ENCODE measurements at regions not wholly inside any gene's neighbourhood (a gene's known extent, or its start where the extent isn't known, plus 50 kb on each side); places are given as distances from the start of the nearest gene placed in this dataset.

DNA sequence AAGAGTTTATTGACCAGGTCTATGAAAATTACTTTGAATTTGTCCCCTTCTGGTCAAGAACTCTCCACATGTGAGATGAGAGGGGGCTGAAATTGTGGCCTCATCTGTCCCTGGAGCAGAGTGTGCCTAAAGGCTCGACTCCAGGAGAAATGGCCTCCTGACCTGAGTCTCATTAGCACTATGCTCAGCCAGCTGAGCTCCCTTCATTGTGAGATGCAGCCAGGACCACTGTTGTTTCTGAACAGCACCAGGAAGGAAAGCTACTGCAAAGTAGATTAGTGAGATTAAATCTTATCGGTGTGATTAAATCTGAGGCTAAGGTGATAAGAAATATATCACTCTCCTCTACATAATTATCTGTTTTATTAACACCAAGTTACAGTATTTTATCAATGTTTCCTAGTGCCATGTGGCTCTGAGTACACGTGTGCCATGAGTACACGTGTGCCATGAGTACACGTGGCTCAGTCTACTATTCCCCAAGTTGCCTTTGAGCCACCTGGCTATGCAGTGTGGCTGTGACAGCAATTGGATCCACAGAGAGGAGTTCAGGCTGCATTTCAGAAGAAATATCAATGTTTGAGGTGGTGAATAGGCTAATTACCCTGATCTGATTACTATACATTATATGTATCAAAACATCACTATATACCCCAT lies 126.9 kb downstream of the IPMK start:
- H3K27ac Mint-ChIP-seq, result no peak overlapping the region
- POLR2A ChIA-PET, result no interaction called here
- no peak overlapping the region for H3K4me3 Mint-ChIP-seq
- H3K4me1 ChIP-seq (ENCODE audit: control insufficient read depth in 2 of 2, insufficient read depth in 2 of 2, low read length in 2 of 2), result no peaks in the 10 kb centered on the region
- peaks cover 5 to 32% (median 24%) of the 10 kb centered on the region in 5 donors for H3K27me3 Mint-ChIP-seq
- intact Hi-C loops (cut with micrococcal nuclease), result no loop called here
- H3K9me3 ChIP-seq (ENCODE audit: control insufficient read depth in 2 of 3, low read length in 3 of 3), result no peaks in the 10 kb centered on the region
- peaks cover 0 to 23% (median 0%) of the 10 kb centered on the region in 11 donors for H3K9me3 Mint-ChIP-seq
- no peaks in the 10 kb centered on the region for H3K36me3 Mint-ChIP-seq
- no peaks in the 10 kb centered on the region for H3K27me3 ChIP-seq (ENCODE audit: control insufficient read depth in 2 of 2, insufficient read depth in 2 of 2, low read length in 2 of 2)
- H3K4me3 ChIP-seq (ENCODE audit: low read length), result no peak overlapping the region
- DNase-seq, result no peak
- no peaks in the 10 kb centered on the region for H3K36me3 ChIP-seq (ENCODE audit: control insufficient read depth in 2 of 3, insufficient read depth in 3 of 3, low read length in 3 of 3)
- ATAC-seq, result no peak
- CTCF ChIA-PET, result no interaction called here
- H3K27ac ChIP-seq (ENCODE audit: low read depth, low read length), result no peak overlapping the region
- peaks cover 0 to 9% (median 0%) of the 10 kb centered on the region in 7 donors for H3K4me1 Mint-ChIP-seq

DNA sequence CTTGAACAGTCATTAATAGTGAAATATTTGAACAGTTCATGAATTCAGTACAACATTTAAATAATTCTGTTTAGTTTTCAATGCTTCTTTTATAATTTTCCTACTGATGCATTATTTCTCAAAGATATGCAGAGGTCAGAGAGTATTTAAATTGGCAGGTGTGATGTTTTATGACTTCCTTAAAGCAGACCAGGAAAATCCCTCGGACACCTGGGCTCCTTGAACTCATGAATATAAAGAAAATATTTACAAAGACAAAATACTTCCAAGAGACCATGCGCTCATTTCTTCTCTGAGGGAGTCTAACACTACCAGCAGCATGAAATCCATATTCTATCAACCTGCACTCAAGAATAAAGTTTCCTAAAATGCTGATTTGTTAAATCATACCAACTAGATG lies 127.6 kb downstream of the IPMK start:
- no peak overlapping the region for H3K4me3 ChIP-seq (ENCODE audit: low read length)
- Mint-ChIP-seq H3K4me1 (peaks cover 0 to 9% (median 0%) of the 10 kb centered on the region in 7 donors), H3K4me3 (no peak overlapping the region), H3K27ac (no peak overlapping the region), H3K27me3 (peaks cover 5 to 26% (median 24%) of the 10 kb centered on the region in 5 donors), H3K9me3 (peaks cover 0 to 18% (median 0%) of the 10 kb centered on the region in 11 donors), H3K36me3 (no peaks in the 10 kb centered on the region)
- no peaks in the 10 kb centered on the region for H3K9me3 ChIP-seq (ENCODE audit: control insufficient read depth in 2 of 3, low read length in 3 of 3)
- H3K27me3 ChIP-seq (ENCODE audit: control insufficient read depth in 2 of 2, insufficient read depth in 2 of 2, low read length in 2 of 2), result no peaks in the 10 kb centered on the region
- H3K36me3 ChIP-seq (ENCODE audit: control insufficient read depth in 2 of 3, insufficient read depth in 3 of 3, low read length in 3 of 3), result no peaks in the 10 kb centered on the region
- POLR2A ChIA-PET, result no interaction called here
- no peak overlapping the region for H3K27ac ChIP-seq (ENCODE audit: low read depth, low read length)
- no peak for DNase-seq
- CTCF ChIA-PET, result no interaction called here
- no peaks in the 10 kb centered on the region for H3K4me1 ChIP-seq (ENCODE audit: control insufficient read depth in 2 of 2, insufficient read depth in 2 of 2, low read length in 2 of 2)
- intact Hi-C loops (cut with micrococcal nuclease), result no loop called here
- no peak for ATAC-seq

GRCh38 chr10:58137813-58138212 lies 129.9 kb downstream of the IPMK start:
- POLR2A ChIA-PET, result no interaction called here
- Histone ChIP-seq H3K36me3 (ENCODE audit: control insufficient read depth in 2 of 3, insufficient read depth in 3 of 3, low read length in 3 of 3) (no peaks in the 10 kb centered on the region), H3K4me3 (ENCODE audit: low read length) (no peak overlapping the region), H3K27me3 (ENCODE audit: control insufficient read depth in 2 of 2, insufficient read depth in 2 of 2, low read length in 2 of 2) (no peaks in the 10 kb centered on the region), H3K4me1 (ENCODE audit: control insufficient read depth in 2 of 2, insufficient read depth in 2 of 2, low read length in 2 of 2) (no peaks in the 10 kb centered on the region), H3K9me3 (ENCODE audit: control insufficient read depth in 2 of 3, low read length in 3 of 3) (no peaks in the 10 kb centered on the region), H3K27ac (ENCODE audit: low read depth, low read length) (no peak overlapping the region)
- Mint-ChIP-seq H3K27ac (no peak overlapping the region), H3K4me1 (no peaks in the 10 kb centered on the region), H3K27me3 (peaks cover 5 to 22% (median 16%) of the 10 kb centered on the region in 5 donors), H3K4me3 (no peak overlapping the region), H3K9me3 (peaks cover 0 to 3% (median 0%) of the 10 kb centered on the region in 11 donors), H3K36me3 (no peaks in the 10 kb centered on the region)
- ATAC-seq, result no peak
- intact Hi-C loops (cut with micrococcal nuclease), result no loop called here
- DNase-seq, result no peak
- CTCF ChIA-PET, result no interaction called here

DNA sequence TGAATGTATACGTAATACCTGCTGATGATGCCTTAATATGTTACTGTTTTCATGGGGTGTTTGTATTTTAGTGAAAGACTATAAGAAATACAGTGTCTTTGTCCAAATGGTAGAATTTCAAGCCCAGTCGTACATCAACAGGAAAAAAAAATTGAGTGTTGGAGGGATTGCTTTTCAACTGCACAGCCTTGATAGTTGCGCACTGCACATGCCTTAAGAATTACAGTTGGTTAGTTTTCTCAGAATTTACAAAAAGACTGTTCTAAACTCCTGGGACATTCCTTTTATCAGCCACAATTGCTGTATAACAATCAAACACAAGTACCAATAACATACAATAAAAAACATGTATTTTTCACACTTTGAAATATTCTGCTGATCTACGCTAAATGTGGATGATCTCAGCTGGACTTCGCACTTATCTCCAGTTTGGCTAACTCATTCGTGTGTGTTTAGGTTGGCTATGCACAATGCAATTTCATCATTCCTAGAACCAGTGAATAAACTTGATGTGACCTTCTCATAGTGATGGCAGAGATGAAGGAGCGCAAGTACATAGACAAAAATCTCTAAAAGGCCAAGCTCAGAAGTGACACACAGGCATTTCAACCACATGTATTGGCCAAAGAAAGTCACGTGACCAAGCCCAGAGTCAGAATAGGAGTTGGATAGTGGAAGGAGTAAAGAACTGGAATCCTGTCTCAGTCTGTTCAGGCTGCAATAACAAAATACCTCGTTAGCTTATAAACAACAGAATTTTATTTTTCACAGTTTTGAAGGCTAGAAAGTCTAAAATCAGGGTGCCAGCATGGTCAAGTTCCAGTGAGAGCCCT lies 152.3 kb downstream of the IPMK start:
- no peak overlapping the region for H3K27ac Mint-ChIP-seq
- peaks cover 0 to 10% (median 6%) of the 10 kb centered on the region in 5 donors for H3K27me3 Mint-ChIP-seq
- H3K36me3 Mint-ChIP-seq, result no peaks in the 10 kb centered on the region
- Histone ChIP-seq H3K27ac (ENCODE audit: low read depth, low read length) (no peak overlapping the region), H3K27me3 (ENCODE audit: control insufficient read depth in 2 of 2, insufficient read depth in 2 of 2, low read length in 2 of 2) (no peaks in the 10 kb centered on the region), H3K36me3 (ENCODE audit: control insufficient read depth in 2 of 3, insufficient read depth in 3 of 3, low read length in 3 of 3) (no peaks in the 10 kb centered on the region), H3K4me3 (ENCODE audit: low read length) (no peak overlapping the region), H3K4me1 (ENCODE audit: control insufficient read depth in 2 of 2, insufficient read depth in 2 of 2, low read length in 2 of 2) (no peaks in the 10 kb centered on the region), H3K9me3 (ENCODE audit: control insufficient read depth in 2 of 3, low read length in 3 of 3) (no peaks in the 10 kb centered on the region)
- ATAC-seq, result no peak
- no peaks in the 10 kb centered on the region for H3K9me3 Mint-ChIP-seq
- no peaks in the 10 kb centered on the region for H3K4me1 Mint-ChIP-seq
- ChIA-PET CTCF (no interaction called here), POLR2A (interaction anchor here (0.6 kb wide), 1 partner anchor 16 kb away, joined by 3 read pairs; no protein-coding TSS in a partner anchor)
- intact Hi-C loops (cut with micrococcal nuclease), result no loop called here
- no peak for DNase-seq
- H3K4me3 Mint-ChIP-seq, result no peak overlapping the region

GRCh38 chr10:58109731-58110130 lies 158.0 kb downstream of the IPMK start:
- Histone ChIP-seq H3K36me3 (ENCODE audit: control insufficient read depth in 2 of 3, insufficient read depth in 3 of 3, low read length in 3 of 3) (no peaks in the 10 kb centered on the region), H3K4me1 (ENCODE audit: control insufficient read depth in 2 of 2, insufficient read depth in 2 of 2, low read length in 2 of 2) (no peaks in the 10 kb centered on the region), H3K4me3 (ENCODE audit: low read length) (no peak overlapping the region), H3K9me3 (ENCODE audit: control insufficient read depth in 2 of 3, low read length in 3 of 3) (no peaks in the 10 kb centered on the region), H3K27ac (ENCODE audit: low read depth, low read length) (no peak overlapping the region), H3K27me3 (ENCODE audit: control insufficient read depth in 2 of 2, insufficient read depth in 2 of 2, low read length in 2 of 2) (no peaks in the 10 kb centered on the region)
- ChIA-PET POLR2A (no interaction called here), CTCF (no interaction called here)
- H3K4me1 Mint-ChIP-seq, result peaks cover 0 to 2% (median 0%) of the 10 kb centered on the region in 7 donors
- peaks cover 0 to 13% (median 7%) of the 10 kb centered on the region in 5 donors for H3K27me3 Mint-ChIP-seq
- H3K27ac Mint-ChIP-seq, result no peak overlapping the region
- no peaks in the 10 kb centered on the region for H3K36me3 Mint-ChIP-seq
- peaks cover 0 to 3% (median 0%) of the 10 kb centered on the region in 11 donors for H3K9me3 Mint-ChIP-seq
- DNase-seq (no peak), ATAC-seq (no peak)
- no peak overlapping the region for H3K4me3 Mint-ChIP-seq
- intact Hi-C loops (cut with micrococcal nuclease), result no loop called here

- Mint-ChIP-seq H3K4me3 (no peak overlapping the region), H3K9me3 (peaks cover 0 to 3% (median 0%) of the 10 kb centered on the region in 11 donors), H3K36me3 (no peaks in the 10 kb centered on the region), H3K4me1 (peaks cover 0 to 2% (median 0%) of the 10 kb centered on the region in 7 donors), H3K27ac (no peak overlapping the region), H3K27me3 (peaks cover 0 to 17% (median 6%) of the 10 kb centered on the region in 5 donors)
- H3K4me1 ChIP-seq (ENCODE audit: control insufficient read depth in 2 of 2, insufficient read depth in 2 of 2, low read length in 2 of 2), result no peaks in the 10 kb centered on the region
- ATAC-seq (no peak), DNase-seq (no peak)
- H3K36me3 ChIP-seq (ENCODE audit: control insufficient read depth in 2 of 3, insufficient read depth in 3 of 3, low read length in 3 of 3), result no peaks in the 10 kb centered on the region
- H3K27me3 ChIP-seq (ENCODE audit: control insufficient read depth in 2 of 2, insufficient read depth in 2 of 2, low read length in 2 of 2), result no peaks in the 10 kb centered on the region
- no peak overlapping the region for H3K4me3 ChIP-seq (ENCODE audit: low read length)
- H3K9me3 ChIP-seq (ENCODE audit: control insufficient read depth in 2 of 3, low read length in 3 of 3), result no peaks in the 10 kb centered on the region
- no peak overlapping the region for H3K27ac ChIP-seq (ENCODE audit: low read depth, low read length)
- CTCF ChIA-PET, result no interaction called here
- intact Hi-C loops (cut with micrococcal nuclease), result no loop called here
- POLR2A ChIA-PET, result no interaction called here
Observed at GRCh38 chr10:58107506-58107905, 160.2 kb downstream of the IPMK start.
